ENCODE measurements at regions not wholly inside any gene's neighbourhood (a gene's known extent, or its start where the extent isn't known, plus 50 kb on each side); places are given as distances from the start of the nearest gene placed in this dataset.

GRCh38 chrX:39624166-39624565 is 473.6 kb downstream of the BCOR start:
- TF ChIP-seq CTCF (IDR thresholded peaks at IDR 0.05) (no peak), POLR2AphosphoS5 (IDR thresholded peaks at IDR 0.05) (no peak)
